GM12878 (cell line): ENCODE measurements at regions not wholly inside any gene's neighbourhood (a gene's known extent, or its start where the extent isn't known, plus 50 kb on each side); places are given as distances from the start of the nearest gene placed in this dataset.
A peak's percentile ranks its signal among the peaks of the same experiment; 100 is the strongest.

Experiments
- ATAC-seq: fragments of 200-7000 bp; cut with Tn5 transposase; 3 replicates; pipeline ENCODE4 v1.9.1; 2020; ENCODE audit warnings: mild to moderate bottlenecking, moderate library complexity
- BruUV-seq: library from RNA; stranded (reverse); fragments of 400-500 nt; replicated peaks from 2 replicates; lab custom pipeline; 2021; lab: Mats Ljungman, UMichigan
- CTCF ChIA-PET: fragments of 300-600 bp; sonication (Branson Sonifier 250); formaldehyde crosslinking; extraction: SDS; loops from one replicate; lab custom pipeline; 2021; ENCODE audit warnings: inconsistent platforms; lab: Yijun Ruan, JAX
- POLR2A ChIA-PET: fragments of 350-600 bp; formaldehyde crosslinking; extraction: SDS; loops from one replicate; lab custom pipeline; 2021; ENCODE audit warnings: inconsistent platforms; lab: Charles Lee
- RAD21 ChIA-PET: fragments of 300-600 bp; sonication (Branson Sonifier 250); formaldehyde crosslinking; loops from one replicate; lab custom pipeline; 2023; ENCODE audit warnings: antibody characterized with exemption; ENCODE audit not compliant: unreplicated experiment; lab: Charles Lee
- SMC1A ChIA-PET: fragments of 300-600 bp; sonication (Branson Sonifier 250); formaldehyde crosslinking; loops from one replicate; lab custom pipeline; 2023; ENCODE audit not compliant: unreplicated experiment, uncharacterized antibody; lab: Charles Lee
- DNase-seq: peaks from one replicate; pipeline ENCODE4 v3.0.0-alpha.2; 2011; ENCODE audit warnings: low read depth, low spot score
- FAIRE-seq: peaks from 3 replicates; lab custom pipeline; 2011; peaks lifted over from hg19 to GRCh38; lab: Jason Lieb, UNC
- H2AFZ ChIP-seq: 2 replicates; pipeline ENCODE4 v1.6.0; 2011; ENCODE audit warnings: low read depth, low read length, control low read depth; ENCODE audit not compliant: control insufficient read depth
- H3K27ac ChIP-seq: 2 replicates; pipeline ENCODE4 v1.5.1; 2011; ENCODE audit warnings: control low read depth; ENCODE audit not compliant: control insufficient read depth, insufficient read depth
- H3K27me3 ChIP-seq, 2 experiments: replicated peaks in 1 of 2; 2 replicates each; pipeline versions ENCODE4 v1.6.0 to v1.6.1; 2011; ENCODE audit warnings: low read length in 1 of 2; ENCODE audit not compliant: control insufficient read depth in 2 of 2, insufficient read depth in 2 of 2
- H3K36me3 ChIP-seq, 2 experiments: 2 replicates each; pipeline ENCODE4 v1.5.1; 2011; ENCODE audit warnings: low read length in 1 of 2; ENCODE audit not compliant: control insufficient read depth in 2 of 2, insufficient read depth in 2 of 2
- H3K4me1 ChIP-seq: 2 replicates; pipeline ENCODE4 v1.6.1; 2011; ENCODE audit warnings: mild to moderate bottlenecking, low read length, moderate library complexity, mixed read lengths; ENCODE audit not compliant: control insufficient read depth, insufficient read depth
- H3K4me2 ChIP-seq: 2 replicates; pipeline ENCODE4 v1.6.0; 2011; ENCODE audit warnings: control low read depth; ENCODE audit not compliant: control insufficient read depth, insufficient read depth
- H3K4me3 ChIP-seq: fragments of 200-600 bp; sonication (generic); 2 replicates; pipeline ENCODE4 v1.5.1; 2016
- H3K79me2 ChIP-seq: 2 replicates; pipeline ENCODE4 v1.6.0; 2011; ENCODE audit warnings: low read length; ENCODE audit not compliant: control insufficient read depth, insufficient read depth
- H3K9ac ChIP-seq: 2 replicates; pipeline ENCODE4 v1.8.0; 2011; ENCODE audit warnings: low read length, control low read depth, mixed read lengths; ENCODE audit not compliant: control insufficient read depth, insufficient read depth
- H3K9me3 ChIP-seq: replicated peaks from 3 replicates; pipeline ENCODE4 v1.5.1; 2011; ENCODE audit warnings: mild to moderate bottlenecking, low read length; ENCODE audit not compliant: control insufficient read depth, insufficient read depth
- H4K20me1 ChIP-seq: 2 replicates; pipeline ENCODE4 v1.6.0; 2011; ENCODE audit not compliant: control insufficient read depth, insufficient read depth
- CTCF ChIP-seq, 3 experiments: IDR thresholded peaks in 2 of 3; conservative IDR thresholded peaks in 1 of 3; 2 replicates each; pipeline ENCODE4 v1.5.1; 2011; ENCODE audit warnings: low read depth in 3 of 3, low read length in 3 of 3, mild to moderate bottlenecking in 3 of 3, control low read depth in 2 of 3, moderate library complexity in 2 of 3, inconsistent platforms in 1 of 3, mixed read lengths in 1 of 3; ENCODE audit not compliant: control insufficient read depth in 2 of 3, insufficient read depth in 1 of 3; ENCODE audit errors: extremely low read depth in 1 of 3
- NFYA ChIP-seq: IDR thresholded peaks from 2 replicates; pipeline ENCODE4 v1.6.1; 2011; ENCODE audit warnings: low read depth, mild to moderate bottlenecking, low read length, improper control_type of control experiment, borderline replicate concordance
- PRDM15 ChIP-seq: fragments of 450-650 bp; formaldehyde crosslinking; IDR thresholded peaks from 2 replicates; pipeline ENCODE4 v1.4.0; 2020; ENCODE audit warnings: mild to moderate bottlenecking, moderate library complexity
- RELB ChIP-seq: fragments of 450-650 bp; IDR thresholded peaks from 2 replicates; pipeline ENCODE4 v1.6.1; 2017; ENCODE audit warnings: low read depth, mild to moderate bottlenecking, moderate library complexity
- SIN3A ChIP-seq: IDR thresholded peaks from 2 replicates; pipeline ENCODE4 v1.6.1; 2012; ENCODE audit warnings: low read depth, low read length, improper control_type of control experiment
- SMAD1 ChIP-seq: fragments of 450-650 bp; IDR thresholded peaks from 2 replicates; pipeline ENCODE4 v1.6.1; 2018; ENCODE audit warnings: mild to moderate bottlenecking, low read depth; ENCODE audit not compliant: partially characterized antibody
- WGBS: methylation state at CpG from one replicate; pipeline ENCODE4 v1.1.6; 2016; ENCODE audit warnings: low lambda C conversion rate; ENCODE audit not compliant: insufficient replicate concordance, insufficient coverage; ENCODE audit errors: missing lambda C conversion rate; 5-methylcytosine and 5-hydroxymethylcytosine counted together
- in situ Hi-C: fragments of 300-500 bp; cut with MboI; formaldehyde crosslinking; loops from 9 replicates; pipeline ENCODE4 v1.14.3; 2018; ENCODE audit warnings: mixed read lengths
- intact Hi-C: fragments of 100-400 bp; cut with micrococcal nuclease; formaldehyde crosslinking; loops from one replicate; pipeline ENCODE4 v1.14.2; 2022; ENCODE audit not compliant: unreplicated experiment

GRCh38 chr14:81927070-81927469 is 393.4 kb upstream of the SEL1L start:
- H3K4me3 ChIP-seq: no peak overlapping the region
- RAD21 ChIA-PET: no interaction called here
- no peaks in the 10 kb centered on the region for H4K20me1 ChIP-seq
- H3K9ac ChIP-seq: no peak overlapping the region
- ATAC-seq (no peak), DNase-seq (no peak), FAIRE-seq (no peak)
- in situ Hi-C loops: no loop called here
- POLR2A ChIA-PET: no interaction called here
- H3K27me3 ChIP-seq: no peaks in the 10 kb centered on the region
- CTCF ChIA-PET: interaction anchor here (0.6 to 0.7 kb wide), 3 partner anchors 67 to 361 kb away, joined by 3 read pairs; no protein-coding TSS in a partner anchor
- H3K4me2 ChIP-seq: no peak overlapping the region
- WGBS: 0% methylated on average over 1 of the region's 1 CpG
- no peaks in the 10 kb centered on the region for H3K9me3 ChIP-seq
- no peaks in the 10 kb centered on the region for H3K79me2 ChIP-seq
- intact Hi-C loops: no loop called here
- no TSS peak for BruUV-seq
- no peak overlapping the region for H2AFZ ChIP-seq
- no peak for TF ChIP-seq SMAD1
- TF ChIP-seq CTCF (IDR thresholded peaks at IDR 0.05 in 2 of 3, conservative IDR thresholded peaks at IDR 0.05 in 1 of 3; ENCODE audit: control insufficient read depth in 2 of 3, extremely low read depth in 1 of 3, insufficient read depth in 1 of 3, low read depth in 3 of 3, low read length in 3 of 3): peak in 1 of 3 experiments; percentile 5; a peak in 1 of 6 replicates
- TF ChIP-seq NFYA: no peak
- TF ChIP-seq RELB: no peak
- TF ChIP-seq SIN3A: no peak
- no peak for TF ChIP-seq PRDM15 (CRISPR knock-in tag)
- no peaks in the 10 kb centered on the region for H3K36me3 ChIP-seq
- no peak overlapping the region for H3K27ac ChIP-seq
- SMC1A ChIA-PET: no interaction called here
- no peaks in the 10 kb centered on the region for H3K4me1 ChIP-seq
